ENCODE measurements at regions not wholly inside any gene's neighbourhood (a gene's known extent, or its start where the extent isn't known, plus 50 kb on each side); places are given as distances from the start of the nearest gene placed in this dataset.

- WGBS, 4 donors, result 72 to 81% (median 80%) methylated on average over 3 of the region's 3 CpGs
- TF ChIP-seq POLR2A (IDR thresholded peaks at IDR 0.05) (no peak), CTCF (IDR thresholded peaks at IDR 0.05) (no peak)
- Histone ChIP-seq H3K27me3 (peaks cover 0 to 19% (median 0%) of the 10 kb centered on the region in 9 donors), H3K36me3 (no peaks in the 10 kb centered on the region), H3K27ac (no peak overlapping the region), H3K9me3 (peaks cover 0 to 12% (median 0%) of the 10 kb centered on the region in 12 donors), H3K4me1 (no peaks in the 10 kb centered on the region), H3K4me3 (no peak overlapping the region)
- ATAC-seq, result no peak
- DNase-seq, result no peak
- intact Hi-C loops (cut with DNase I), result no loop called here
These were observed 76.8 kb upstream of the SHANK2 start for GRCh38 chr11:71329165-71329510.

- no peak overlapping the region for H3K4me3 ChIP-seq
- 80 to 83% (median 82%) methylated on average over 15 to 20 of the region's 20 CpGs for WGBS, 4 donors
- H3K9me3 ChIP-seq, result no peaks in the 10 kb centered on the region
- H3K27ac ChIP-seq, result no peak overlapping the region
- DNase-seq (no peak), ATAC-seq (no peak)
- H3K36me3 ChIP-seq, result no peaks in the 10 kb centered on the region
- intact Hi-C loops (cut with DNase I), result no loop called here
- TF ChIP-seq CTCF (IDR thresholded peaks at IDR 0.05) (no peak), POLR2A (IDR thresholded peaks at IDR 0.05) (no peak)
- H3K4me1 ChIP-seq, result no peaks in the 10 kb centered on the region
- H3K27me3 ChIP-seq, result peaks cover 0 to 19% (median 0%) of the 10 kb centered on the region in 9 donors
These were observed 75.0 kb upstream of the SHANK2 start for GRCh38 chr11:71327156-71328085.

GRCh38 chr11:71326328-71326940 is 74.1 kb upstream of the SHANK2 start:
- Histone ChIP-seq H3K36me3 (no peaks in the 10 kb centered on the region), H3K27ac (no peak overlapping the region), H3K4me1 (no peaks in the 10 kb centered on the region), H3K4me3 (no peak overlapping the region), H3K27me3 (peaks cover 0 to 19% (median 0%) of the 10 kb centered on the region in 9 donors), H3K9me3 (no peaks in the 10 kb centered on the region)
- ATAC-seq (no peak), DNase-seq (no peak)
- no peak for TF ChIP-seq CTCF (IDR thresholded peaks at IDR 0.05)
- TF ChIP-seq POLR2A (IDR thresholded peaks at IDR 0.05), result no peak
- intact Hi-C loops (cut with DNase I), result no loop called here
- 63 to 74% (median 68%) methylated on average over 9 to 10 of the region's 10 CpGs for WGBS, 4 donors
